Stimulated activated CD4-positive, alpha-beta T cell treated with anti-CD3 and anti-CD28 coated beads, Interleukin-4, amount 100 ng/mL, for 1 hour (primary cell): ENCODE measurements at regions not wholly inside any gene's neighbourhood (a gene's known extent, or its start where the extent isn't known, plus 50 kb on each side); places are given as distances from the start of the nearest gene placed in this dataset.
"Not testable (repeated sequence)": the region's sequence is repeated elsewhere in the genome, so short reads cannot be mapped to it uniquely, and the experiment has no call there.

Experiments
- DNase-seq: peaks from one replicate; pipeline ENCODE4 v3.0.0-alpha.2; 2020

- no peak for DNase-seq
Measured at GRCh38 chr9:85322592-85322991, 419.2 kb downstream of the AGTPBP1 start.

DNA sequence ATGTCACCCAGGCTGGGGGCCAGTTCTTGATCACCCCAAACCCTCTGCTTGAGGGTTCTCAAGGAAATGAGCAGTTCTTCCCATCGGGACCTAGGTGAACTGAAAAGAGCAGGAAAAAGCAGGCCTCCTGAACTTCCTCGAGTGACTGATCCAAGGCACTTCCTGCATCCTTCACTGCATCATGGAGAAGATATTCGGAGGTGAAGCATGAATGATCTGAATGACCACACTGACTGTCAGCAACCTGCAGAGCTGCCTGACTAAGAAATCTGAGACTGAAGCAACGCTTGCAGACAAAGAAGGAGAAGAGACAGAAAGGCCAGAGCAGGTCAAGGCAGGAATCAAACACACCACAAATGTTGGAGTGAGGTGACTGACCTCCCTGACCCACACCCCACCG, 420.2 kb downstream of the AGTPBP1 start:
- no peak for DNase-seq

- no peak for DNase-seq
Measured at GRCh38 chr9:85319936-85320656, 421.7 kb downstream of the AGTPBP1 start.

DNA sequence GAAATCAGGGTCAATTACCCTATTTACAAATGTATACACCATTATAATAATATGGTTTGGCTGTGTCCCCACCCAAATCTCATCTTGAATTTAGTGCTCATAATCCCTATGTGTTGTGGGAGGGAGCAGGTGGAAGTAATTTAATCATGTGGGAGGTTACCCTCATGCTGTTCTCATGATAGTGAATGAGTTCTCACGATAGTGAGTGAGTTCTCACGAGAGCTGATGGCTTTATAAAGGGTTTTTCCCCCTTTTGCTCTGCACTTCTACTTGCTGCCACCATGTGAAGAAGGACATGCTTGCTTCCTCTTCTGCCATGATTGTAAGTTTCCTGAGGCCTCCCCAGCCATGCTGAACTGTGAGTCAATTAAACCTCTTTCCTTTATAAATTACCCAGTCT, 426.2 kb downstream of the AGTPBP1 start:
- DNase-seq = not testable (repeated sequence)

GRCh38 chr9:85310573-85310972, 431.2 kb downstream of the AGTPBP1 start:
- no peak for DNase-seq

GRCh38 chr9:85303757-85304134, 438.0 kb downstream of the AGTPBP1 start:
- no peak for DNase-seq

GRCh38 chr9:85302938-85303756, 438.6 kb downstream of the AGTPBP1 start:
- DNase-seq = no peak

GRCh38 chr9:85298499-85298898, 443.3 kb downstream of the AGTPBP1 start:
- DNase-seq = no peak

DNA sequence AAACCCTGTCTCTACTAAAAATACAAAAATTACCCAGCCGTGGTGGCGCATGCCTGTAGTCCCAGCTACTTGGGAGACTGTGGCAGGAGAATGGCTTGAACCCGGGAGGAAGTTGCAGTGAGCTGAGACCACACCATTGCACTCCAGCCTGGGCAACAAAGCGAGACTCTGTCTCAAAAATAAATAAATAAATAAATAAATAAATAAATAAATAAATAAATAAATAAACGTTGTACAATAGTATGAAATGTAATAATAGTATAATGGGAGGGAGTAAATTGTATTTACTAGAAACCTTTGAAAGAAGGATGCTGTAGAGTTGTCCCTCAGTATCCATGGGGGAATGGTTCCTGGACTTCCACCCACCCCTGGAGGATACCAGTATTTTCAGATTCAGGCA, 446.5 kb downstream of the AGTPBP1 start:
- not testable (repeated sequence) for DNase-seq

GRCh38 chr9:85292261-85292660, 449.5 kb downstream of the AGTPBP1 start:
- DNase-seq = no peak

- no peak for DNase-seq
Measured at GRCh38 chr9:85291266-85291665, 450.5 kb downstream of the AGTPBP1 start.

DNA sequence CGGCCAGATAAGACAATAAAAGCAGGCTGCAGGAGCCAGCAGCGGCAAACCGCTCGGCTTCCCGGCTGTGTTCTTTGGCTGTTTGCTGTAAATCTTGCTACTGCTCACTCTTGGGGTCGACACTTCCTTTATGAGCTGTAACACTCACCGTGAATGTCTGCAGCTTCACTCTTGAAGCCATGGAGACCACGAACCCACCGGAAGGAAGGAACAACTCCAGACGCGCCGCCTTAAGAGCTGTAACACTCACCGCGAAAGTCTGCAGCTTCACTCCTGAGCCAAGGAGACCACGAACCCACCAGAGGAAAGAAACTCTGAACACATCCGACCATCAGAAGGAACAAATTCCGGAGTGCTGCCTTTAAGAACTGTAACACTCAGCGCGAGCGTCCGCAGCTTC, 451.7 kb downstream of the AGTPBP1 start:
- DNase-seq = no peak

GRCh38 chr9:85289142-85289541, 452.6 kb downstream of the AGTPBP1 start:
- DNase-seq = no peak

- DNase-seq = no peak
Measured at GRCh38 chr9:85283421-85283820, 458.3 kb downstream of the AGTPBP1 start.

DNA sequence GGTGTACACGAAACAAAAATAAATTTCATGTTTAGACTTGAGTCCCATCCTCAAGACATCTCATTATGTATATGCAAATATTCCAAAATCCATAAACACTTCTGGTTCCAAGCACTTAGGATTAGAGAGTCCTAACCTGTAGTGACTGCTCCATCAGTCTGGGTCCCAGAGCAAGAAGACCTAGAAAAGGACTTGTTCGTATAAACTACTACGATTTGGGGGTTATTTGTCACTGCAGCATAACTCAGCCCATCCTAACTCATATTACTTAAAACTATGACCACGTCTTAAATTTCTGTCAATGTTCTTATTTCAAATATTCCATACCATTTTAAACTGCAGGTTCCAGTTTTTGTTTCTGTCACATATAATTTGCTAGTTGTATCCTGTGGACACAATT, 463.0 kb downstream of the AGTPBP1 start:
- no peak for DNase-seq

DNA sequence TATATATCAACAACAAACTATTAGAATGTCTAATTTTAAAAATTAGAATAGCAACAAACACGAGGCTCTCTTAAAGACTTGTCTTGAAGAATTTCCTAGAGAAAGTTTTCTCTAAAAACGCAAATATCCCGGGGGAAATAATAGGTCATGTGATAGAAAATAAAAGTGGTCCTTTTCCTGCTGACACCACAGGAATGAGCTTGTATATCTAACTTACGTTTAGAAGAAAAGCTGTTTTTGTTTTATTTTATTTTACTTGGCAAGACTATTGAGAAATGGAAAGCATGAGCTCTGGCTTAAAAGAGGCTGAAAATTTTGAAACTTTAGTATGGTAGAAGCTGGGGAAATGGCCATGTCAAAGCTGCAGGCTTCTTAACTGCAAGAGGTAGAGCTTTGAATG, 465.0 kb downstream of the AGTPBP1 start:
- no peak for DNase-seq

DNA sequence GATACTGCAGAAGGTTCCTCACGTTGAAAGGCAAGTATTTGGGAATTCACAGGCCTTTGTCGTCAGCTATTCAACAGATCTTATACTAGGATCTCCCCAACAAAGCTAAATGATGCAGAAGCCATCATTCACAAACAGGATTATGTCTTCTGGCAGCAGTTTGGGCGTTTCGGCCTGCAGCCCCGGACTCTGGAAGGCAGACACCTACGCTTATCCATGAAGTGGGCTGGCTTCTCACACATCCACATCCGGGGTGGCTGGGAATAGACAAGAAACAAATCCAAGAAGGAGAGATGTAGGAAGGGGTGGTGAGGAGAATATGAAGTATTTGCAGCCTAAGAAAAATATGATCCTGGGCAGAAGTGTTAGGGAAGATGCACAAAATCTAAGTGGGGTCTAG, 471.9 kb downstream of the AGTPBP1 start:
- no peak for DNase-seq

DNA sequence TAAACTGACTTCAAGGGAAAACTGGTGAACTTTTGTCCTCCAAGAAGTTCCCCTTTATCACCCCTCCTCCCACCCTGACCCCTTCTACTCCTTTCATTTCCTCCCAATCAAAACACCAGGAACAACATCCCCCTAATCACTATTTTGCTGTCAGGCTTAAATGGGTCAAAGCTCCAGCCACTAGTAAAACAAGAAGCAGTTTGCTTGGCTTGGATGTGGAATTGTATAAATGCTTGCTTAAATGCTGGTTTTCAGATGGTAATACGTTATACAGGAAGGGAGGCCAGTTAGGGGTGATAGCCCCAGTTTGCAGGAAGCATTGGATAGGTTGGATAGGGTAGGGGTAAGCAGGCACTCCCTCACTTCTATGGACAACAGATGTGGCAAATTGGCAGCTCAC, 473.6 kb downstream of the AGTPBP1 start:
- DNase-seq = no peak

DNA sequence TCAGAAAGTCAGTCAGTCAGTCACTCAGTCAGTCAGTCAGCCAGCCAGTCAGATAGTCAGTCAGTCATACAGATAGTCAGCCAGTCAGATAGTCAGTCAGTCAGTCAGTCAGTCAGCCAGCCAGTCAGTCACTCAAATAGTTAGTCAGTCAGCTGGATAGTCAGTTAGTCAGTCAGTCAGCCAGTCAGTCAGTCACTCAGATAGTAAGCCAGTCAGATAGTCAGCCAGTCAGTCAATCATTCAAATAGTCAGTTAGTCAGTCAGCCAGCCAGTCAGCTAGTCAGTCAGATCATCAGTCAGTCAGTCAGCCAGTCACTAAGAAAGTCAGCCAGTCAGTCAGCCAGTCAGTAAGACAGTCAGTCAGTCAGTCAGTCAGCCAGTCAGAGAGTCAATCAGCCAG, 477.1 kb downstream of the AGTPBP1 start:
- DNase-seq = no peak

DNA sequence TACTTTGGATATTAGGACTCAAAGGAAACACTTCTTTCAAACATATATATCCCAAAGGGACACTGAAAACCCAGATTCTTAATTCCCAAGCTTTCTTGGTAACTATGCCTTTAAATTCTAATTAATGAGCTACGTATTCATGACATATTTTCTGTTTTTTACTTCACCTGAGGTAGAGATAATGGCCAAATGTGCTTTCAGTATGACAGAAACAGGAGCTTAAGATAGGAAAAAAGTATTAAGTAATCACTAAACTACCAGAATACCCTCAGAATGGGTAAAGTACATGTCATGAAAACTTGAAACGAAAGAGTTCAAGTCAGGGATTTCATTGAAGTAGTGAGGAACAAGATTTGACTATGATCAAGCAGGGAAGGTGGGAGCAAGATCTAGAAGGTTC, 478.5 kb downstream of the AGTPBP1 start:
- no peak for DNase-seq

DNA sequence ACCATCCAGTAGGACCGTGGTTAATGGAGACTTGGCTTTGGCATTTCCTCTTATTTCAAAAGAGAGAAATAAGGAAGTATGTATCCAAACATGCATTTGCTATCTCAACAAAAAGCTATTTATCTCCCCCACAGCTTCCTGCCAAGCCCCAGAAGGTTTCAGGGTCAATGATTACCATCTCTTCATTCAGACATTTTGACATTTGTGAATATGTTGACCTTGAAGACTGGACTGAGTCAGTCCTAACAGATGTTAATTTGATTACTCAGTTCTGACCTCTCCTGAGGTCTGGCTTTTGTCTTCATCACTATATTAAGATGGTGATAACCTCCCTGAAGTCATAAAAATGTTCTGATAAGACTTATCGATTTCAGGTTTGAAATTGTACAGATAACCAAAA, 479.4 kb downstream of the AGTPBP1 start:
- no peak for DNase-seq

DNA sequence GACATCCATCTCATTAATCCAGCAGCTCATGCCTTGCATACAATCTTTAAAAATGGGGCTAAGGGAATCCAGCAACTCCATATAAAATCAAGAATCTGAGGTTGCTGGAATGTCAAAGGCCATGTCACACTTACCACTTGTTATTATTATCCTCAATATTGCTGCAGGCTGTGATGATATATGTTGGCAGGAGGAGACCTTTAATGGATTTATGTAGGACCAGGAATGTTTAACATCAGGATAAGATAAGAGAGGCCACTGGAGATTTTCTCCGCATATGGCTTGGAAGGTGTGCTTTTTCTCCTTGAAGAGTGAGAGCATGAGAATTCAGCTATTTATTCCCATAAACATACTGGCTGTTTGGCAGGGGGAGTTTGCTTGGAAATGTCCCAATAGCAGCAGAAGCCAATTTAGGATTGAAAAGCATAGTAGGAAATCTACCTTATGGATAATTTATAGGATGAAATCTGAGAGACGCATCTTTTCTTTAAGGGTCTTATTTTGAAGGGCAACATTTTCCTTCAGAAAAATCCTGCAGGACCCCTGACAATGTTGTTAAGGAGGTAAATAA, 481.4 kb downstream of the AGTPBP1 start:
- no peak for DNase-seq

GRCh38 chr9:85258823-85259370, 482.9 kb downstream of the AGTPBP1 start:
- DNase-seq = no peak

- no peak for DNase-seq
Measured at GRCh38 chr9:85258236-85258635, 483.5 kb downstream of the AGTPBP1 start.
